A549 (cell line): ENCODE measurements at regions not wholly inside any gene's neighbourhood (a gene's known extent, or its start where the extent isn't known, plus 50 kb on each side); places are given as distances from the start of the nearest gene placed in this dataset.
A peak's percentile ranks its signal among the peaks of the same experiment; 100 is the strongest.

ENCODE experiments used
- ATAC-seq, 2 experiments: fragments of 200-7000 bp in 1 of 2; fragments of >200 bp in 1 of 2; cut with Nextera tagmentation in 1 of 2; cut with Tn5 transposase in 1 of 2; 3 replicates each; pipeline versions ENCODE4 v1.8.0 to v1.9.1; 2018 to 2020; ENCODE audit warnings: mild to moderate bottlenecking in 1 of 2, moderate library complexity in 1 of 2
- CTCF ChIA-PET: fragments of 300-600 bp; sonication (Branson Sonifier 250); formaldehyde crosslinking; extraction: SDS; loops from one replicate; lab custom pipeline; 2021; ENCODE audit warnings: antibody characterized with exemption, inconsistent platforms; lab: Yijun Ruan, JAX
- POLR2A ChIA-PET: fragments of 350-600 bp; formaldehyde crosslinking; extraction: SDS; loops from one replicate; lab custom pipeline; 2021; ENCODE audit warnings: antibody characterized with exemption, inconsistent platforms; lab: Yijun Ruan, JAX
- DNase-seq, 2 experiments: peaks; one replicate each; pipeline versions ENCODE4 v3.0.0 to v3.0.0-alpha.2; 2011 to 2016; ENCODE audit warnings: low read depth in 1 of 2, low spot score in 1 of 2
- FAIRE-seq: peaks from 2 replicates; lab custom pipeline; 2011; peaks lifted over from hg19 to GRCh38; lab: Jason Lieb, UNC
- H3K27ac ChIP-seq, 2 experiments: fragments of >200 bp; sonication (Bioruptor Twin); formaldehyde crosslinking; 3 replicates each; pipeline ENCODE4 v1.5.1; 2016 to 2017
- H3K4me1 ChIP-seq: fragments of >200 bp; sonication (Bioruptor Twin); formaldehyde crosslinking; 3 replicates; pipeline ENCODE4 v1.6.1; 2016
- H3K4me2 ChIP-seq: fragments of >200 bp; sonication (Bioruptor Twin); formaldehyde crosslinking; 3 replicates; pipeline ENCODE4 v1.6.1; 2016
- H3K4me3 ChIP-seq: fragments of >200 bp; sonication (Bioruptor Twin); formaldehyde crosslinking; 3 replicates; pipeline ENCODE4 v1.5.1; 2016
- H3K9me3 ChIP-seq: fragments of >200 bp; sonication (Bioruptor Twin); formaldehyde crosslinking; 3 replicates; pipeline ENCODE4 v1.6.1; 2016
- CBX2 ChIP-seq: fragments of 200-600 bp; sonication (generic); IDR thresholded peaks from 2 replicates; pipeline ENCODE4 v1.6.1; 2016; ENCODE audit warnings: low read depth, mild to moderate bottlenecking, borderline replicate concordance
- CBX8 ChIP-seq: fragments of 200-600 bp; sonication (generic); IDR thresholded peaks from 2 replicates; pipeline ENCODE4 v1.6.1; 2016
- EHMT2 ChIP-seq: fragments of 200-600 bp; sonication (generic); IDR thresholded peaks from 2 replicates; pipeline ENCODE4 v1.6.1; 2016; ENCODE audit warnings: antibody characterized with exemption, low read depth, mild to moderate bottlenecking, moderate library complexity
- EP300 ChIP-seq, 2 experiments: fragments of >200 bp; sonication (Bioruptor Twin); formaldehyde crosslinking; IDR thresholded peaks; 2 replicates in 1 of 2; 3 replicates in 1 of 2; pipeline ENCODE4 v1.6.1; 2016 to 2017
- FOSB ChIP-seq: fragments of 250-450 bp; sonication (Bioruptor Pico); IDR thresholded peaks from 2 replicates; pipeline ENCODE4 v1.5.0; 2020; ENCODE audit warnings: mild to moderate bottlenecking, moderate library complexity
- FOSL2 ChIP-seq, 2 experiments: fragments of 450-650 bp in 1 of 2; fragments of >200 bp in 1 of 2; sonication (Bioruptor Twin) in 1 of 2; formaldehyde crosslinking; IDR thresholded peaks; 2 replicates each; pipeline versions ENCODE4 v1.5.0 to v1.6.1; 2016 to 2020; ENCODE audit warnings: mild to moderate bottlenecking in 1 of 2, moderate library complexity in 1 of 2
- GATA3 ChIP-seq: IDR thresholded peaks from 2 replicates; pipeline ENCODE4 v1.6.1; 2012; ENCODE audit warnings: borderline replicate concordance
- HDAC2 ChIP-seq: fragments of 200-600 bp; sonication (generic); IDR thresholded peaks from 2 replicates; pipeline ENCODE4 v1.6.1; 2016
- JUN ChIP-seq, 2 experiments: fragments of >200 bp; sonication (Bioruptor Twin); formaldehyde crosslinking; IDR thresholded peaks; 2 replicates in 1 of 2; 3 replicates in 1 of 2; pipeline ENCODE4 v1.6.1; 2016 to 2017
- MAFK ChIP-seq: fragments of 450-650 bp; IDR thresholded peaks from 2 replicates; pipeline ENCODE4 v1.6.1; 2014; ENCODE audit not compliant: partially characterized antibody
- NFE2L2 ChIP-seq: fragments of 150-350 bp; conservative IDR thresholded peaks from 2 replicates; pipeline ENCODE4 v1.6.1; 2014; ENCODE audit warnings: low read length
- NR3C1 ChIP-seq: fragments of >200 bp; sonication (Bioruptor Twin); formaldehyde crosslinking; IDR thresholded peaks from 3 replicates; pipeline ENCODE4 v1.6.1; 2017
- PHF8 ChIP-seq: fragments of 200-600 bp; sonication (generic); IDR thresholded peaks from 2 replicates; pipeline ENCODE4 v1.6.1; 2016; ENCODE audit warnings: low read depth, mild to moderate bottlenecking, antibody characterized with exemption, moderate library complexity, borderline replicate concordance
- POLR2AphosphoS2 ChIP-seq: conservative IDR thresholded peaks from 2 replicates; pipeline ENCODE4 v1.6.1; 2012; ENCODE audit warnings: low read length, improper control_type of control experiment, inconsistent platforms
- RARB ChIP-seq: fragments of 250-450 bp; sonication (Bioruptor Pico); IDR thresholded peaks from 2 replicates; pipeline ENCODE4 v1.8.0; 2021; ENCODE audit warnings: mild to moderate bottlenecking, moderate library complexity
- RCOR1 ChIP-seq: fragments of 150-350 bp; IDR thresholded peaks from 2 replicates; pipeline ENCODE4 v1.6.1; 2014; ENCODE audit warnings: antibody characterized with exemption, low read length, low read depth
- RFX5 ChIP-seq: fragments of 450-650 bp; IDR thresholded peaks from 2 replicates; pipeline ENCODE4 v1.7.1; 2014; ENCODE audit warnings: antibody characterized with exemption, mild to moderate bottlenecking, moderate library complexity
- SREBF2 ChIP-seq: fragments of 450-650 bp; IDR thresholded peaks from 2 replicates; pipeline ENCODE4 v1.6.1; 2014; ENCODE audit warnings: mild to moderate bottlenecking, moderate library complexity
- TFCP2L1 ChIP-seq: fragments of 250-450 bp; sonication (Bioruptor Pico); IDR thresholded peaks from 2 replicates; pipeline ENCODE4 v1.5.0; 2021; ENCODE audit warnings: mild to moderate bottlenecking
- TP53 ChIP-seq: fragments of 250-450 bp; sonication (Bioruptor Pico); IDR thresholded peaks from 2 replicates; pipeline ENCODE4 v1.5.0; 2021; ENCODE audit warnings: mild to moderate bottlenecking, moderate library complexity
- ZC3H11A ChIP-seq: fragments of 450-650 bp; IDR thresholded peaks from 2 replicates; pipeline ENCODE4 v1.6.1; 2014; ENCODE audit warnings: antibody characterized with exemption, mild to moderate bottlenecking
- WGBS: methylation state at CpG from one replicate; pipeline ENCODE4 v1.1.6; 2017; ENCODE audit errors: missing lambda C conversion rate; 5-methylcytosine and 5-hydroxymethylcytosine counted together
- TF ChIP-seq, protein P1 (sequence below): fragments of >200 bp; sonication (Bioruptor Twin); formaldehyde crosslinking; IDR thresholded peaks from 3 replicates; pipeline ENCODE4 v1.5.1; 2016
- TF ChIP-seq, protein P2 (sequence below): IDR thresholded peaks from 2 replicates; pipeline ENCODE4 v1.6.1; 2012
- TF ChIP-seq, protein P3 (sequence below): fragments of 250-450 bp; sonication (Bioruptor Pico); IDR thresholded peaks from 2 replicates; pipeline ENCODE4 v1.5.0; 2021; ENCODE audit warnings: mild to moderate bottlenecking, moderate library complexity, borderline replicate concordance
- TF ChIP-seq, protein P4 (sequence below): fragments of 450-650 bp; IDR thresholded peaks from 2 replicates; pipeline ENCODE4 v1.6.1; 2014; ENCODE audit warnings: antibody characterized with exemption
- TF ChIP-seq, protein P5 (sequence below): fragments of 150-350 bp; IDR thresholded peaks from 2 replicates; pipeline ENCODE4 v1.6.1; 2014; ENCODE audit warnings: low read depth, mild to moderate bottlenecking, low read length

DNA sequence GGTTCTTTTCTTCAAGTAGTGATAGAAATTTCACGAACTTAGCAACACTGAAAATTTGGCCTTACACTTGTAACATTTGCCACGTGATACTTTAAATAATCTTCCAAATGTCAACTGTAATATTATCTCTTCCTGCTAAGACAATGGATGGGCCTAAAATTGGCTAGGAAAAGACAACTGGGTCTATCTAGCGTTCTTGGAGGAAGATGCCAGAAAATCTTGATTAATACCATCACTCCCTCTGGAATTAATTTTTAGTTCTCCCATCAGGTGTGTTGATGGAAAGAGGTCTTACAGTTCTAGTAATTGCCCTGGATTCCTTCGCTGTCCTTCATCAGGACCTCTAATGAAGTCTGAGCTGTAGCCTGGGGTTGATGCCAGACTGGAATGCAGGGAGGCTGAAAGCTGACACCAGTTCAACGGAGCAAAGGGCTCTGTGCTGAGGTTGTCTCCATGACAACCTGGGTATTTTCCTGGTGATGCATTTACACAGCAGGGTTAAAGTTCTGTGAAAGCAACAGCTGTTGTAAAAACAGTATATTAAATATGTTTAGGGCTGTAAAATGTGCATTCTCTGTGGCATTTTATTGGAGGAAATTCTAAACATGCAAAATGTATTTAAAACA is 92.3 kb downstream of the GAS1 start:
- 8% methylated on average over 5 of the region's 5 CpGs for WGBS

DNA sequence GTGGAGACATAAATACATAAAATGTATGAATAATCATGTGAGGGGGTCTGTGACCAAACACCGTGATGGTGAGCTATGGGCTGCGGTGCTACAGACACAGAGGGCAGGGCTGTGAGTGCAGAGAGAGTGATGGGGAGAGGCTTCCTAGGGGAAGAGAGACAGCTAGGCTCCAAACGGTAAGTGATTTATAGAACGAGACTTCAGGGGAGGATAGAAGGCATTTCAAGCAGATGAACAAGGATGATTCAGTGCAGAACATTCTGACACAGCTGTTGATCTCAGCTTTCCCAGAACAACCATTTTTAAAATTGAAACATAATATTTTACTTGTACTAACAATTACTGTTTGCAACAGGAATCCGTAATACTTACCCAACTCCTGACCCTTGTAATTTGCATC is 100.7 kb downstream of the GAS1 start:
- DNase-seq: no peak
- no peak for ATAC-seq
- Histone ChIP-seq H3K4me1 (no peaks in the 10 kb centered on the region), H3K4me3 (no peak overlapping the region), H3K27ac (no peak overlapping the region), H3K4me2 (no peak overlapping the region), H3K9me3 (no peaks in the 10 kb centered on the region)
- POLR2A ChIA-PET: no interaction called here
- WGBS: 29% methylated on average over 5 of the region's 5 CpGs
- FAIRE-seq: no peak
- no peak for TF ChIP-seq SREBF2
- TF ChIP-seq HDAC2: no peak
- no peak for TF ChIP-seq FOSB (CRISPR knock-in tag)
- TF ChIP-seq EP300 (IDR thresholded peaks at IDR 0.05): no peak
- CTCF ChIA-PET: no interaction called here

More for the DNA sequence above, 92.3 kb downstream of the GAS1 start:
- POLR2A ChIA-PET: no interaction called here
- no peak overlapping the region for H3K4me3 ChIP-seq
- TF ChIP-seq CBX2: no peak
- TF ChIP-seq TP53 (CRISPR knock-in tag): no peak
- no peak for TF ChIP-seq TFCP2L1 (CRISPR knock-in tag)
- TF ChIP-seq FOSL2 (IDR thresholded peaks at IDR 0.05): no peak
- no peak for TF ChIP-seq FOSL2 (CRISPR knock-in tag; IDR thresholded peaks at IDR 0.05)
- TF ChIP-seq NFE2L2: no peak
- no peak for TF ChIP-seq RCOR1
- TF ChIP-seq MAFK: no peak
- TF ChIP-seq, protein P1, sequence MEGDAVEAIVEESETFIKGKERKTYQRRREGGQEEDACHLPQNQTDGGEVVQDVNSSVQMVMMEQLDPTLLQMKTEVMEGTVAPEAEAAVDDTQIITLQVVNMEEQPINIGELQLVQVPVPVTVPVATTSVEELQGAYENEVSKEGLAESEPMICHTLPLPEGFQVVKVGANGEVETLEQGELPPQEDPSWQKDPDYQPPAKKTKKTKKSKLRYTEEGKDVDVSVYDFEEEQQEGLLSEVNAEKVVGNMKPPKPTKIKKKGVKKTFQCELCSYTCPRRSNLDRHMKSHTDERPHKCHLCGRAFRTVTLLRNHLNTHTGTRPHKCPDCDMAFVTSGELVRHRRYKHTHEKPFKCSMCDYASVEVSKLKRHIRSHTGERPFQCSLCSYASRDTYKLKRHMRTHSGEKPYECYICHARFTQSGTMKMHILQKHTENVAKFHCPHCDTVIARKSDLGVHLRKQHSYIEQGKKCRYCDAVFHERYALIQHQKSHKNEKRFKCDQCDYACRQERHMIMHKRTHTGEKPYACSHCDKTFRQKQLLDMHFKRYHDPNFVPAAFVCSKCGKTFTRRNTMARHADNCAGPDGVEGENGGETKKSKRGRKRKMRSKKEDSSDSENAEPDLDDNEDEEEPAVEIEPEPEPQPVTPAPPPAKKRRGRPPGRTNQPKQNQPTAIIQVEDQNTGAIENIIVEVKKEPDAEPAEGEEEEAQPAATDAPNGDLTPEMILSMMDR: no peak
- TF ChIP-seq, protein P2, sequence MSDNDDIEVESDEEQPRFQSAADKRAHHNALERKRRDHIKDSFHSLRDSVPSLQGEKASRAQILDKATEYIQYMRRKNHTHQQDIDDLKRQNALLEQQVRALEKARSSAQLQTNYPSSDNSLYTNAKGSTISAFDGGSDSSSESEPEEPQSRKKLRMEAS: no peak
- TF ChIP-seq GATA3: no peak
- TF ChIP-seq EHMT2: no peak
- no peak for TF ChIP-seq JUN (IDR thresholded peaks at IDR 0.05)
- H3K4me2 ChIP-seq: no peak overlapping the region
- H3K9me3 ChIP-seq: no peaks in the 10 kb centered on the region
- CTCF ChIA-PET: no interaction called here
- H3K4me1 ChIP-seq: no peaks in the 10 kb centered on the region
- FAIRE-seq (no peak), DNase-seq (peak in 1 of 2 experiments; percentile 9), ATAC-seq (no peak)
- H3K27ac ChIP-seq: no peak overlapping the region

DNA sequence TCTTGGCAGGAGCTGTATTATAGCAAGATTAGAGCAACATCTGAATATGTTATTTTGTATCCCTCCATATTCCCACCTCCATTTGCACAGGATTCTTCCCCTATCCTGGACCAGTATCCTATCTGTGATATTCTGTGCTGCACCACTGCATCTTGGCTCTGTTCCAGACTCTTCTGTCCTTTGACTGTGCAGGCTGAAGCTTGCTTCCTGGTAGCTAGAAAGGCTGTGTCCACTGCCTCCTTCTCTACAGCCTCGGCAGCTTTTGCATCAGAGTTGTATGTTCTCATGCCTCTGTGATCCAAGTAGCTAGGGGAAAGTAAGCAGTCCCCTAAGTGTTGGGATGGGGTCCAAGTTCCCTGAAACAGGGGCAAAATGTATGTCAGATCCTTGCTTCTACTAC is 104.1 kb downstream of the GAS1 start:
- DNase-seq (no peak), FAIRE-seq (no peak), ATAC-seq (no peak)
- H3K9me3 ChIP-seq: no peaks in the 10 kb centered on the region
- CTCF ChIA-PET: interaction anchor here (0.9 to 1.3 kb wide), 2 partner anchors 8 to 9 kb away, joined by 3 to 5 read pairs; no protein-coding TSS in a partner anchor
- 0% methylated on average over 1 of the region's 1 CpG for WGBS
- no peaks in the 10 kb centered on the region for H3K4me1 ChIP-seq
- TF ChIP-seq ZC3H11A (no peak), CBX8 (no peak), POLR2AphosphoS2 (no peak), HDAC2 (no peak), CBX2 (no peak), RARB (CRISPR knock-in tag) (no peak), RFX5 (no peak), PHF8 (no peak), TFCP2L1 (CRISPR knock-in tag) (no peak), FOSB (CRISPR knock-in tag) (no peak), NR3C1 (no peak)
- TF ChIP-seq, protein P3, sequence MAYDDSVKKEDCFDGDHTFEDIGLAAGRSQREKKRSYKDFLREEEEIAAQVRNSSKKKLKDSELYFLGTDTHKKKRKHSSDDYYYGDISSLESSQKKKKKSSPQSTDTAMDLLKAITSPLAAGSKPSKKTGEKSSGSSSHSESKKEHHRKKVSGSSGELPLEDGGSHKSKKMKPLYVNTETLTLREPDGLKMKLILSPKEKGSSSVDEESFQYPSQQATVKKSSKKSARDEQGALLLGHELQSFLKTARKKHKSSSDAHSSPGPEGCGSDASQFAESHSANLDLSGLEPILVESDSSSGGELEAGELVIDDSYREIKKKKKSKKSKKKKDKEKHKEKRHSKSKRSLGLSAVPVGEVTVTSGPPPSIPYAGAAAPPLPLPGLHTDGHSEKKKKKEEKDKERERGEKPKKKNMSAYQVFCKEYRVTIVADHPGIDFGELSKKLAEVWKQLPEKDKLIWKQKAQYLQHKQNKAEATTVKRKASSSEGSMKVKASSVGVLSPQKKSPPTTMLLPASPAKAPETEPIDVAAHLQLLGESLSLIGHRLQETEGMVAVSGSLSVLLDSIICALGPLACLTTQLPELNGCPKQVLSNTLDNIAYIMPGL: no peak
- TF ChIP-seq, protein P4, sequence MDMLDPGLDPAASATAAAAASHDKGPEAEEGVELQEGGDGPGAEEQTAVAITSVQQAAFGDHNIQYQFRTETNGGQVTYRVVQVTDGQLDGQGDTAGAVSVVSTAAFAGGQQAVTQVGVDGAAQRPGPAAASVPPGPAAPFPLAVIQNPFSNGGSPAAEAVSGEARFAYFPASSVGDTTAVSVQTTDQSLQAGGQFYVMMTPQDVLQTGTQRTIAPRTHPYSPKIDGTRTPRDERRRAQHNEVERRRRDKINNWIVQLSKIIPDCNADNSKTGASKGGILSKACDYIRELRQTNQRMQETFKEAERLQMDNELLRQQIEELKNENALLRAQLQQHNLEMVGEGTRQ: no peak
- TF ChIP-seq, protein P5, sequence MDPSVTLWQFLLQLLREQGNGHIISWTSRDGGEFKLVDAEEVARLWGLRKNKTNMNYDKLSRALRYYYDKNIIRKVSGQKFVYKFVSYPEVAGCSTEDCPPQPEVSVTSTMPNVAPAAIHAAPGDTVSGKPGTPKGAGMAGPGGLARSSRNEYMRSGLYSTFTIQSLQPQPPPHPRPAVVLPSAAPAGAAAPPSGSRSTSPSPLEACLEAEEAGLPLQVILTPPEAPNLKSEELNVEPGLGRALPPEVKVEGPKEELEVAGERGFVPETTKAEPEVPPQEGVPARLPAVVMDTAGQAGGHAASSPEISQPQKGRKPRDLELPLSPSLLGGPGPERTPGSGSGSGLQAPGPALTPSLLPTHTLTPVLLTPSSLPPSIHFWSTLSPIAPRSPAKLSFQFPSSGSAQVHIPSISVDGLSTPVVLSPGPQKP: no peak
- TF ChIP-seq, protein P2: no peak
- H3K27ac ChIP-seq: no peak overlapping the region
- H3K4me2 ChIP-seq: no peak overlapping the region
- H3K4me3 ChIP-seq: no peak overlapping the region
- POLR2A ChIA-PET: no interaction called here
